Sigmoid colon (tissue), 6 donors: ENCODE measurements at regions not wholly inside any gene's neighbourhood (a gene's known extent, or its start where the extent isn't known, plus 50 kb on each side); places are given as distances from the start of the nearest gene placed in this dataset.

Experiments used
- DNase-seq: peaks from one replicate; pipeline ENCODE4 v3.0.0-alpha.2; 2019
- H3K27ac ChIP-seq, 4 donors: fragments of 200-600 bp; sonication (generic); one replicate each; pipeline ENCODE4 v1.5.1; 2016 to 2019; ENCODE audit warnings: mild to moderate bottlenecking in 1 of 4
- H3K27me3 ChIP-seq, 3 donors: fragments of 200-600 bp; sonication (generic); one replicate each; pipeline ENCODE4 v1.5.1; 2019; ENCODE audit warnings: mild to moderate bottlenecking in 1 of 3
- H3K36me3 ChIP-seq, 4 donors: fragments of 200-600 bp; sonication (generic); one replicate each; pipeline ENCODE4 v1.5.1; 2016 to 2019
- H3K4me1 ChIP-seq, 4 donors: fragments of 200-600 bp; sonication (generic); one replicate each; pipeline ENCODE4 v1.5.1; 2017 to 2019
- H3K4me3 ChIP-seq, 4 donors: fragments of 200-600 bp; sonication (generic); one replicate each; pipeline ENCODE4 v1.5.1; 2017 to 2019; ENCODE audit warnings: mild to moderate bottlenecking in 2 of 4, moderate library complexity in 1 of 4
- H3K9me3 ChIP-seq, 4 donors: fragments of 200-600 bp in 3 of 4; sonication (generic) in 3 of 4; one replicate each; pipeline versions ENCODE4 v1.5.1 to v1.6.1; 2013 to 2019
- CTCF ChIP-seq, 4 experiments: fragments of 450-650 bp in 3 of 4; fragments of 200-600 bp in 1 of 4; IDR thresholded peaks; one replicate each; pipeline ENCODE4 v1.5.1; 2016 to 2019; ENCODE audit warnings: antibody characterized with exemption in 4 of 4, mild to moderate bottlenecking in 3 of 4, moderate library complexity in 2 of 4
- EP300 ChIP-seq, 4 donors: sonication (generic); formaldehyde crosslinking; IDR thresholded peaks; one replicate each; pipeline ENCODE4 v1.6.1; 2017; ENCODE audit warnings: antibody characterized with exemption in 4 of 4
- POLR2A ChIP-seq, 2 donors: fragments of 450-650 bp; IDR thresholded peaks; one replicate each; pipeline ENCODE4 v1.6.1; 2016; ENCODE audit warnings: antibody characterized with exemption in 2 of 2, mild to moderate bottlenecking in 2 of 2, moderate library complexity in 2 of 2
- POLR2AphosphoS5 ChIP-seq, 4 donors: sonication (generic); formaldehyde crosslinking; IDR thresholded peaks; one replicate each; pipeline ENCODE4 v1.6.1; 2017; ENCODE audit warnings: antibody characterized with exemption in 4 of 4
- WGBS, 2 donors: extraction: QIAGEN DNeasy Blood & Tissue Kit; methylation state at CpG; one replicate each; pipeline ENCODE4 v1.1.7; 2013; 5-methylcytosine and 5-hydroxymethylcytosine counted together
- intact Hi-C: fragments of 100-400 bp; cut with DNase I; formaldehyde crosslinking; loops from one replicate; pipeline ENCODE4 v1.15.1; 2023
- donor health status: healthy with polysubstance abuse.
- donor health status: healthy.

DNA sequence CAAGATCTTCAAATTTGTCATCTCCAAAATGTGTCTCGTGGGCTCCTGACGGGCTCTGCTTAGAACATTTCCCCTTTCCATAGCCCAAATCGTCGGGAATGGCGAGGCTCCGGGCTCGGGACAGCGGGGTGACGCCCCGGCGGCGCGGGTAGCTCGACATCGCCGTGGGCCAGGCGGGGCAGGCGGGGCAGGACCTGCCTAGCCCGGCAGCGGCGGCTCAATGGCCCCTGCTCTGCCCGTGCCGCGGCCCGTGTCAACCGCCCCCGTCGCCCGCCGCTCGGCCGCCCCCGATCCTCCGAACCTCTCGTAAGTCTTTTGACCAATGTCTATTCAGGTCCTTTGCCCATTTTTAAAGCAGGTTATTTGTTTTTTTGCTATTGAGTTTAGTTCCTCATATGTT is 111.2 kb downstream of the PMAIP1 start:
- 97% methylated on average over 35 of the region's 35 CpGs for WGBS, 2 donors
- no peak for TF ChIP-seq EP300 (IDR thresholded peaks at IDR 0.05)
- TF ChIP-seq CTCF (IDR thresholded peaks at IDR 0.05), result no peak
- no peak for TF ChIP-seq POLR2A (IDR thresholded peaks at IDR 0.05)
- TF ChIP-seq POLR2AphosphoS5 (IDR thresholded peaks at IDR 0.05), result no peak
- Histone ChIP-seq H3K9me3 (no peaks in the 10 kb centered on the region), H3K27me3 (no peaks in the 10 kb centered on the region), H3K4me3 (no peak overlapping the region), H3K27ac (no peak overlapping the region), H3K4me1 (no peaks in the 10 kb centered on the region), H3K36me3 (no peaks in the 10 kb centered on the region)
- no peak for DNase-seq
- intact Hi-C loops, result no loop called here

DNA sequence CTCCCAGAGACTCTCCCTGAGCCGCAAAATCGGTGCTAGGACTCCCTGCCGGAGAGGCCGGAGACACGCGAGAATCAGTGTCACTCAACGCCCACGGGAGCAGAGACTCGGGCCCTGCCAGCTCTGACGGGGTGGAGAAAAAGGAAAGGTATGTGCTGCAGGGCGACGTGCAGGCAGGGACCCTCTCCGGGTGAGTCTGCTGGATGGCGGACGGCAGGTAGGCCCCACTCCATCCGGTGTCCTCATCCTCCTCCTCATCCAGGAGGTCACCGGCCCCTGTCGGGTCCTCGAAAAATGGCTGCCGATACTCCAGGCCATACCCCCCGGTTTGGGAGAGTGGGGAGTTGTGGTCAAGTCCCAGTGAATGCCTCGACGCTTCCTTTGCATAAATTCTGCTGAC is 110.7 kb downstream of the PMAIP1 start:
- 96% methylated on average over 23 of the region's 23 CpGs for WGBS, 2 donors
- DNase-seq, result no peak
- Histone ChIP-seq H3K9me3 (no peaks in the 10 kb centered on the region), H3K36me3 (no peaks in the 10 kb centered on the region), H3K4me3 (no peak overlapping the region), H3K4me1 (no peaks in the 10 kb centered on the region), H3K27me3 (no peaks in the 10 kb centered on the region), H3K27ac (no peak overlapping the region)
- intact Hi-C loops, result no loop called here
- TF ChIP-seq CTCF (IDR thresholded peaks at IDR 0.05) (no peak), POLR2AphosphoS5 (IDR thresholded peaks at IDR 0.05) (no peak), EP300 (IDR thresholded peaks at IDR 0.05) (no peak), POLR2A (IDR thresholded peaks at IDR 0.05) (no peak)

DNA sequence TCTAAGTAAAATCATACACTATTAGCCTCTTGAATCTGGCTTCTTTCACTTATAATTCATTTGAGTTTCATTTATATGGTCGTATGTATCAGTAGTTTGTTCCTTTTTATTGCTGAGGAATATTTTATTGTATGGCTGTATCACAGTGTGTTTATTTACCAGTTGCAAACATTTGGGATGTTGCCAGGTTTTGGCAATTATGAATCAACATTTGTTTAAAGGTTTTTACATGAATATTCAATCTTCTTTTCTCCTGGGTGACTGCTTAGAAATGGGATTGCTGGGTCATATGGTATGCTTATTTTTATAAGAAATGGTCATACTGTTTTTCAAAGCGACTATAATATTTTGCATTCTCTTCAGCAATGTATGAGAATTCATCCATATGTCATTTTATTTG is 107.9 kb downstream of the PMAIP1 start:
- TF ChIP-seq POLR2A (IDR thresholded peaks at IDR 0.05) (no peak), EP300 (IDR thresholded peaks at IDR 0.05) (no peak), POLR2AphosphoS5 (IDR thresholded peaks at IDR 0.05) (no peak), CTCF (IDR thresholded peaks at IDR 0.05) (no peak)
- no peak overlapping the region for H3K4me3 ChIP-seq
- H3K36me3 ChIP-seq, result no peaks in the 10 kb centered on the region
- intact Hi-C loops, result no loop called here
- H3K27me3 ChIP-seq, result no peaks in the 10 kb centered on the region
- 37 to 62% methylated on average over 2 of the region's 2 CpGs for WGBS, 2 donors
- peaks cover 0 to 4% (median 0%) of the 10 kb centered on the region in 4 donors for H3K9me3 ChIP-seq
- no peak overlapping the region for H3K27ac ChIP-seq
- H3K4me1 ChIP-seq, result no peaks in the 10 kb centered on the region
- DNase-seq, result no peak

DNA sequence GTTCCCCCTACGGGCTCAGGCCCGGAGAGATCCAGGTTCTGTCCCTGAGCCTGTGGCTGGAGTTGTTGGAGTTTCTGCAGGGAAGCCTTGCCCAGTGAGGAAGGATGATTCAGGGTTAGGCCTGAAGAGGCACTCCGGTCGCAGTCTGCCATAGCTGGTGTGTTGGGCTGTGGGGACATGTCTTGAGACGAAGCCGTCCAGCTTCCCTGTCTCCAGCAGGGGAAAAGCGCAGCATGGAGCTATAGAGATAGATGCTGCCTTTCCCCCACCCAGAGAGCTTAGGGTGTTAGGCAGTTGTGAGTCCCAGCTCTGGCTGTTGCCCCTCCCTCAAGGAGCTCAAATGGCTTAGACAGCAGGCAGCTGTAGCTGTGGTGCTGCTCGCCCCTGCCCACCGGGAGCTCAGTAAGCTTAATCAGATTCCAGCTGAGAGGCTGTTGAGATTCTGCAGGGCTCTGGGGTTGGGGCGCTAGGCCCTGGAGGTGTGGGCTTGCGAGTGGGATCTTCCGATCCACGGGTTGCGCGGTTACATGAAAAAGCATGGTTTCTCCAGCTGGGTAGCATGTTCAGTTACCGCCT is 103.9 kb downstream of the PMAIP1 start:
- WGBS, 2 donors, result 94 to 95% methylated on average over 16 of the region's 16 CpGs
- Histone ChIP-seq H3K4me1 (no peaks in the 10 kb centered on the region), H3K27me3 (no peaks in the 10 kb centered on the region), H3K4me3 (no peak overlapping the region), H3K9me3 (peaks cover 0 to 4% (median 0%) of the 10 kb centered on the region in 4 donors), H3K36me3 (no peaks in the 10 kb centered on the region), H3K27ac (no peak overlapping the region)
- intact Hi-C loops, result no loop called here
- TF ChIP-seq CTCF (IDR thresholded peaks at IDR 0.05), result no peak
- no peak for DNase-seq

GRCh38 chr18:59996370-59996966 is 96.7 kb downstream of the PMAIP1 start:
- Histone ChIP-seq H3K36me3 (no peaks in the 10 kb centered on the region), H3K27me3 (no peaks in the 10 kb centered on the region), H3K9me3 (no peaks in the 10 kb centered on the region), H3K4me3 (no peak overlapping the region), H3K27ac (no peak overlapping the region), H3K4me1 (no peaks in the 10 kb centered on the region)
- WGBS, 2 donors, result 12 to 17% methylated on average over 5 of the region's 5 CpGs
- TF ChIP-seq EP300 (IDR thresholded peaks at IDR 0.05) (no peak), POLR2AphosphoS5 (IDR thresholded peaks at IDR 0.05) (no peak), CTCF (IDR thresholded peaks at IDR 0.05) (peak in 2 of 4 experiments; percentile 29 to 39), POLR2A (IDR thresholded peaks at IDR 0.05) (no peak)
- intact Hi-C loops, result no loop called here
- DNase-seq, result no peak
